ENCODE measurements at regions not wholly inside any gene's neighbourhood (a gene's known extent, or its start where the extent isn't known, plus 50 kb on each side); places are given as distances from the start of the nearest gene placed in this dataset.

- TF ChIP-seq KDM1A (IDR thresholded peaks at IDR 0.05; ENCODE audit: low read depth) (no peak), CTCF (IDR thresholded peaks at IDR 0.05) (no peak), CHD4 (IDR thresholded peaks at IDR 0.05; ENCODE audit: borderline replicate concordance) (no peak), HMGXB4 (CRISPR knock-in tag; IDR thresholded peaks at IDR 0.05; ENCODE audit: borderline replicate concordance) (no peak), CBX2 (IDR thresholded peaks at IDR 0.05; ENCODE audit: borderline replicate concordance, low read depth) (no peak), POLR2A (IDR thresholded peaks at IDR 0.05; ENCODE audit: low read length) (no peak)
Observed at GRCh38 chr7:54060643-54061042, 481.5 kb upstream of the VSTM2A start.
